Esophagus (tissue), 2 donors: ENCODE measurements at regions not wholly inside any gene's neighbourhood (a gene's known extent, or its start where the extent isn't known, plus 50 kb on each side); places are given as distances from the start of the nearest gene placed in this dataset.

Source experiments
- H3K27ac ChIP-seq, 2 donors: one replicate each; pipeline ENCODE4 v1.5.1; 2013; ENCODE audit warnings: low read depth in 2 of 2, mild to moderate bottlenecking in 2 of 2, inconsistent platforms in 1 of 2, low read length in 1 of 2, moderate library complexity in 1 of 2
- H3K27me3 ChIP-seq, 2 donors: one replicate each; pipeline ENCODE4 v1.6.1; 2013; ENCODE audit warnings: low read length in 2 of 2, control low read depth in 1 of 2, mild to moderate bottlenecking in 1 of 2; ENCODE audit not compliant: insufficient read depth in 2 of 2, control insufficient read depth in 1 of 2
- H3K36me3 ChIP-seq, 2 donors: one replicate each; pipeline ENCODE4 v1.6.1; 2013; ENCODE audit warnings: low read length in 1 of 2; ENCODE audit not compliant: control insufficient read depth in 2 of 2, insufficient read depth in 2 of 2
- H3K4me1 ChIP-seq, 2 donors: one replicate each; pipeline ENCODE4 v1.6.1; 2013; ENCODE audit warnings: low read length in 1 of 2; ENCODE audit not compliant: control insufficient read depth in 2 of 2, insufficient read depth in 2 of 2
- H3K4me3 ChIP-seq, 2 donors: one replicate each; pipeline ENCODE4 v1.5.1; 2013; ENCODE audit warnings: low read length in 2 of 2, mild to moderate bottlenecking in 2 of 2, low read depth in 1 of 2, moderate library complexity in 1 of 2
- H3K9me3 ChIP-seq, 2 donors: one replicate each; pipeline ENCODE4 v1.6.1; 2013; ENCODE audit warnings: mild to moderate bottlenecking in 2 of 2, low read depth in 1 of 2, low read length in 1 of 2, moderate library complexity in 1 of 2; ENCODE audit not compliant: control insufficient read depth in 2 of 2, insufficient read depth in 1 of 2
- WGBS, 2 donors: extraction: QIAGEN DNeasy Blood & Tissue Kit; methylation state at CpG; one replicate each; pipeline ENCODE4 v1.1.7; 2013; 5-methylcytosine and 5-hydroxymethylcytosine counted together
- donor health status: healthy with polysubstance abuse.
- donor health status: Bipolar disorder and iron deficiency.

DNA sequence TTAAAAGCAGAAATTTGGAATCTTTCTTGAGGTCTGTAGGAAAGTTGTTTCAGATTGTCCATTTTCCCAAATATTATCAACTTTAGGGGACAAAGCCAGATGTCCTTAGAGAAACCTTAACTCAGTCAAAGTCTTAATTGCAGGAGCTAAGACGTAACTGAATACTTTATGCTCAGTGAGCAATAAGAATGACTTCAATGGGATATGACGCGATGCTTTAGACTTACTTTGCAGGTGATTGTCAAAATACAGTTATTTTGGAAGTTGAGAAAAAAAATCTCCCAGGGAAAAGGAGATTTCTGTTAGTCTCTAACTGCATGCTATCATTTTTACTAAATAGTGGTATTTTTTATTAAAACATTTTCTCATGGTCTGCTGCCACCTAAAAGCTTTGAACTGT, 750.9 kb upstream of the STXBP6 start:
- H3K36me3 ChIP-seq = no peaks in the 10 kb centered on the region
- H3K27ac ChIP-seq = no peak overlapping the region

DNA sequence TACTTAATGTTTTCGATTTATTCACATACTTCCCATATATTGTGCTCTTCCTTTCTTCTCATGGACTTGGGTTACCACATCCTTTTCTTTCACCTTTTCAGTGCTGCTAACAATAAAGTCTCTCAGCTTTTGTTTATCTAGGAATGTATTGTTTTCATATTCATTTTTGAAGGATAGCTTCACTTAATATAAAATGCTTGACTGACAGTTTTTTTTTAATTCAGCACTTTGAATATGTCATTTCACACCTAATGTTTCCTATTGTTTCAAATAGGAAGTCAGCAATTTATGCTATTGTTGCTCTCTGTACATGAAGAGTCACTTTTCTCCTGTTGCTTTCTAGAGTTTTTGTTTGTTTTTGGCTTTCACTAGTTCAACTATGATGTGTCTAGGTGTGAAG, 738.3 kb upstream of the STXBP6 start:
- 82 to 87% methylated on average over 1 of the region's 1 CpG for WGBS, 2 donors
- H3K27ac ChIP-seq = no peak overlapping the region
- peaks cover 0 to 3% of the 10 kb centered on the region in 2 donors for H3K9me3 ChIP-seq
- no peaks in the 10 kb centered on the region for H3K36me3 ChIP-seq
- no peak overlapping the region for H3K4me3 ChIP-seq
- H3K27me3 ChIP-seq = no peaks in the 10 kb centered on the region
- H3K4me1 ChIP-seq = no peaks in the 10 kb centered on the region

More for the DNA sequence above, 750.9 kb upstream of the STXBP6 start:
- Histone ChIP-seq H3K27me3 (no peaks in the 10 kb centered on the region), H3K9me3 (no peaks in the 10 kb centered on the region), H3K4me1 (no peaks in the 10 kb centered on the region), H3K4me3 (no peak overlapping the region)
- 61 to 63% methylated on average over 3 of the region's 3 CpGs for WGBS, 2 donors

- WGBS, 2 donors = 76 to 89% methylated on average over 3 of the region's 3 CpGs
Measured at GRCh38 chr14:25765909-25766308, 716.0 kb upstream of the STXBP6 start.

GRCh38 chr14:25759920-25760655, 710.1 kb upstream of the STXBP6 start:
- WGBS, 2 donors = 74 to 81% methylated on average over 9 of the region's 9 CpGs
- Histone ChIP-seq H3K4me3 (no peak overlapping the region), H3K4me1 (no peaks in the 10 kb centered on the region), H3K27me3 (no peaks in the 10 kb centered on the region), H3K36me3 (no peaks in the 10 kb centered on the region), H3K27ac (no peak overlapping the region), H3K9me3 (peaks cover 0 to 2% of the 10 kb centered on the region in 2 donors)

More at GRCh38 chr14:25765909-25766308, 716.0 kb upstream of the STXBP6 start:
- Histone ChIP-seq H3K4me1 (no peaks in the 10 kb centered on the region), H3K27me3 (no peaks in the 10 kb centered on the region), H3K9me3 (no peaks in the 10 kb centered on the region), H3K4me3 (no peak overlapping the region), H3K27ac (no peak overlapping the region), H3K36me3 (no peaks in the 10 kb centered on the region)

GRCh38 chr14:25759256-25759655, 709.3 kb upstream of the STXBP6 start:
- H3K4me1 ChIP-seq = no peaks in the 10 kb centered on the region
- H3K9me3 ChIP-seq = peaks cover 0 to 2% of the 10 kb centered on the region in 2 donors
- H3K36me3 ChIP-seq = no peaks in the 10 kb centered on the region
- 64% methylated on average over 2 of the region's 2 CpGs for WGBS, 2 donors
- no peak overlapping the region for H3K4me3 ChIP-seq
- H3K27me3 ChIP-seq = no peaks in the 10 kb centered on the region
- H3K27ac ChIP-seq = no peak overlapping the region

- no peaks in the 10 kb centered on the region for H3K36me3 ChIP-seq
- no peaks in the 10 kb centered on the region for H3K27me3 ChIP-seq
- 69 to 75% methylated on average over 3 of the region's 3 CpGs for WGBS, 2 donors
- H3K4me1 ChIP-seq = no peaks in the 10 kb centered on the region
- H3K9me3 ChIP-seq = peaks cover 0 to 2% of the 10 kb centered on the region in 2 donors
- no peak overlapping the region for H3K27ac ChIP-seq
- no peak overlapping the region for H3K4me3 ChIP-seq
Measured at GRCh38 chr14:25757364-25757763, 707.4 kb upstream of the STXBP6 start.

DNA sequence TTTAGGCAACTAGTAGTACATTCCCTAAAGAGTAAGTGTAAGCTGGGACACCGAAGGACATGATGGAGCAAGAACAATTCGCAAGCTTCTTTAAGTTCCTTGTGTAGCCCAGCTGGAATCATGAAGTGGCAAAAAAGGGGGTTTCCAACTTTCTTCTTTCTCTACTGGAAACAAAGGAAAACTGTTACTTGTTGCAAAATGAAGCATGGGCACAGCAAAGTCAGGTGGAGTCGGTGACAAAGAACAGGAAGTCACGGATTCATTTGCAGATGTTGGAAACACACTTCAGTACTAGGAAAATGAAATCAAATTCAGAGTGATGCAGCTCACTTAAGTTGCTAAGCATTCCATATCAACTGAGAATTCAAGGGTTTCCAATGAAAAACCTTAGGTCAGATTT, 706.9 kb upstream of the STXBP6 start:
- Histone ChIP-seq H3K4me1 (no peaks in the 10 kb centered on the region), H3K27me3 (no peaks in the 10 kb centered on the region), H3K9me3 (peaks cover 0 to 2% of the 10 kb centered on the region in 2 donors), H3K36me3 (no peaks in the 10 kb centered on the region), H3K4me3 (no peak overlapping the region), H3K27ac (no peak overlapping the region)
- 54 to 55% methylated on average over 4 of the region's 4 CpGs for WGBS, 2 donors

- Histone ChIP-seq H3K9me3 (peaks cover 0 to 2% of the 10 kb centered on the region in 2 donors), H3K27ac (no peak overlapping the region), H3K27me3 (no peaks in the 10 kb centered on the region), H3K4me1 (no peaks in the 10 kb centered on the region), H3K4me3 (no peak overlapping the region), H3K36me3 (no peaks in the 10 kb centered on the region)
- WGBS, 2 donors = 64 to 69% methylated on average over 4 of the region's 4 CpGs
Measured at GRCh38 chr14:25753130-25753529, 703.2 kb upstream of the STXBP6 start.

GRCh38 chr14:25750436-25750835, 700.5 kb upstream of the STXBP6 start:
- no peaks in the 10 kb centered on the region for H3K36me3 ChIP-seq
- H3K27ac ChIP-seq = no peak overlapping the region
- H3K9me3 ChIP-seq = no peaks in the 10 kb centered on the region
- H3K27me3 ChIP-seq = no peaks in the 10 kb centered on the region
- 82 to 85% methylated on average over 1 of the region's 1 CpG for WGBS, 2 donors
- no peaks in the 10 kb centered on the region for H3K4me1 ChIP-seq
- no peak overlapping the region for H3K4me3 ChIP-seq
